ENCODE measurements at regions not wholly inside any gene's neighbourhood (a gene's known extent, or its start where the extent isn't known, plus 50 kb on each side); places are given as distances from the start of the nearest gene placed in this dataset.
A peak's percentile ranks its signal among the peaks of the same experiment; 100 is the strongest.
"Not testable (repeated sequence)": the region's sequence is repeated elsewhere in the genome, so short reads cannot be mapped to it uniquely, and the experiment has no call there.

DNA sequence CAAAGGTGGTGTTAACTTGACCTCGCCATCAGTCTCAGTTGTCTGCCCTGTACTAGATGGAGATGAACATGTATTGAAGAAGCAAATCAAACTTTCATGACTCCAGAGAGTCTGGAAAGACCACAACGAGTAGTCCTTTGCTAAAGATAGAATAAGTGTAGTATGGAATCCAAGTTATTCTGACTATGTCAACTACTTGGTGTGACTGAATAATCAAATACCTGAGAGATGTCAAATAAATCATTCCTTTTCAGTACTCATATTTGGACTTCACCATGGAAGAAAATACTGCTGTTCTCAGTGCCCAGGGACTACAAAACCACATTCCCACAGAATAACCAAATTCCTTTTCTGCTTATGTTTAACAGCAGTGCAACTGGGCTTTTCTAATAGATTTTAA lies 161.2 kb upstream of the SPRY1 start:
- TF ChIP-seq, protein P1, sequence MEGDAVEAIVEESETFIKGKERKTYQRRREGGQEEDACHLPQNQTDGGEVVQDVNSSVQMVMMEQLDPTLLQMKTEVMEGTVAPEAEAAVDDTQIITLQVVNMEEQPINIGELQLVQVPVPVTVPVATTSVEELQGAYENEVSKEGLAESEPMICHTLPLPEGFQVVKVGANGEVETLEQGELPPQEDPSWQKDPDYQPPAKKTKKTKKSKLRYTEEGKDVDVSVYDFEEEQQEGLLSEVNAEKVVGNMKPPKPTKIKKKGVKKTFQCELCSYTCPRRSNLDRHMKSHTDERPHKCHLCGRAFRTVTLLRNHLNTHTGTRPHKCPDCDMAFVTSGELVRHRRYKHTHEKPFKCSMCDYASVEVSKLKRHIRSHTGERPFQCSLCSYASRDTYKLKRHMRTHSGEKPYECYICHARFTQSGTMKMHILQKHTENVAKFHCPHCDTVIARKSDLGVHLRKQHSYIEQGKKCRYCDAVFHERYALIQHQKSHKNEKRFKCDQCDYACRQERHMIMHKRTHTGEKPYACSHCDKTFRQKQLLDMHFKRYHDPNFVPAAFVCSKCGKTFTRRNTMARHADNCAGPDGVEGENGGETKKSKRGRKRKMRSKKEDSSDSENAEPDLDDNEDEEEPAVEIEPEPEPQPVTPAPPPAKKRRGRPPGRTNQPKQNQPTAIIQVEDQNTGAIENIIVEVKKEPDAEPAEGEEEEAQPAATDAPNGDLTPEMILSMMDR (IDR thresholded peaks at IDR 0.05; ENCODE audit: low read depth, low read length), result no peak
- Histone ChIP-seq H3K27me3 (no peaks in the 10 kb centered on the region), H3K36me3 (no peaks in the 10 kb centered on the region), H3K4me1 (ENCODE audit: low read depth) (peaks cover 24% of the 10 kb centered on the region), H3K4me3 (no peak overlapping the region), H3K9me3 (ENCODE audit: low read depth) (no peaks in the 10 kb centered on the region), H3K27ac (peak overlapping the region; percentile 37)
- peak in 1 of 2 donors; percentile 18 for DNase-seq (ENCODE audit: low read depth in 1 of 2, low spot score in 1 of 2)

- Histone ChIP-seq H3K4me1 (ENCODE audit: low read depth) (peaks cover 24% of the 10 kb centered on the region), H3K4me3 (no peak overlapping the region), H3K36me3 (no peaks in the 10 kb centered on the region), H3K9me3 (ENCODE audit: low read depth) (no peaks in the 10 kb centered on the region), H3K27me3 (no peaks in the 10 kb centered on the region), H3K27ac (no peak overlapping the region)
- TF ChIP-seq, protein P1 (IDR thresholded peaks at IDR 0.05; ENCODE audit: low read depth, low read length), result no peak
- DNase-seq (ENCODE audit: low read depth in 1 of 2, low spot score in 1 of 2), result no peak
Measured at GRCh38 chr4:123236606-123237005, 160.0 kb upstream of the SPRY1 start.

DNA sequence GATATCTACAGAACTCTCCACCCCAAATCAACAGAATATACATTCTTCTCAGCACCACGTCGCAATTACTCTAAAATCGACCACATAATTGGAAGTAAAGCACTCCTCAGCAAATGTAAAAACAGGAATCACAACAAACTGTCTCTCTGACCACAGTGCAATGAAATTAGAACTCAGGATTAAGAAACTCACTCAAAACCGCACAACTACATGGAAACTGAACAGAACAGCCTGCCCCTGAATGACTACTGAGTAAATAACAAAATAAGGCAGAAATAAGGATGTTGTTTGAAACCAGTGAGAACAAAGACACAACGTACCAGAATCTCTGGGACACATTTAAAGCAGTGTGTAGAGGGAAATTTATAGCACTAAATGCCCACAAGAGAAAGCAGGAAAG lies 156.3 kb upstream of the SPRY1 start:
- not testable (repeated sequence) for H3K9me3 ChIP-seq (ENCODE audit: low read depth); H3K4me3 ChIP-seq; H3K27ac ChIP-seq; H3K36me3 ChIP-seq; DNase-seq (ENCODE audit: low read depth in 1 of 2, low spot score in 1 of 2); H3K4me1 ChIP-seq (ENCODE audit: low read depth); H3K27me3 ChIP-seq

DNA sequence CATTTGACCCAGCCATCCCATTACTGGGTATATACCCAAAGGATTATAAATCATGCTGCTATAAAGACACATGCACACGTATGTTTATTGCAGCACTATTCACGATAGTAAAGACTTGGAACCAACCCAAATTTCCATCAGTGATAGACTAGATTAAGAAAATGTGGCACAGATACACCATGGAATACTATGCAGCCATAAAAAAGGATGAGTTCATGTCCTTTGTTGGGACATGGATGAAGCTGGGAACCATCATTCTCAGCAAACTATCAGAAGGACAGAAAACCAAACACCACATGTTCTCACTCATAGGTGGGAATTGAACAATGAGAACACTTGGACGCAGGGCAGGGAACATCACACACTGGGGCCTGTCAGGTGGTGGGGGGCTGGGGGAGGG lies 153.4 kb upstream of the SPRY1 start:
- H3K27me3 ChIP-seq; H3K27ac ChIP-seq; DNase-seq (ENCODE audit: low read depth in 1 of 2, low spot score in 1 of 2); H3K4me3 ChIP-seq; H3K9me3 ChIP-seq (ENCODE audit: low read depth); H3K4me1 ChIP-seq (ENCODE audit: low read depth); H3K36me3 ChIP-seq: not testable (repeated sequence)

- peak in 1 of 2 donors; percentile 41 for DNase-seq (ENCODE audit: low read depth in 1 of 2, low spot score in 1 of 2)
- no peak overlapping the region for H3K27ac ChIP-seq
- TF ChIP-seq, protein P1 (IDR thresholded peaks at IDR 0.05; ENCODE audit: low read depth, low read length), result peak; percentile 4
Measured at GRCh38 chr4:123244137-123244536, 152.5 kb upstream of the SPRY1 start.

DNA sequence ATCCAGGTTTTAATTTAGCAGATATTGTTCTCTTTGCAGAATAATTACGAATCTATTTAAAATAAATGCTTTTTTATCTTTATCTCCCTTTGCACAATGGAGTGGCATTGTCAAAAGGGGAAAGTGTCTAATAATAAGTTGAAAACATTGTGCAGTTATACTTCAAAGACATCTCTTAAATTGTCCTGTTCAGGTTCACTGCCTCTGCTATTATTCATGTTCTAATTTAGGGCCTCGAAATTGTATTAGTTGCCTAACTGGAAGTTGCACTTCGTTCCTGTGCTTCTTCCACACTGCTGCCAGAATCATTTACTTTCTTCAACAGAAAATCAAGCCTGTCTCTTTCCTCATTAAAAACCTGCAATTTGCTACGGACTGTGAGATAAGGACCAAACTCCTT lies 150.5 kb upstream of the SPRY1 start:
- H3K4me3 ChIP-seq, result no peak overlapping the region
- no peak for DNase-seq (ENCODE audit: low read depth in 1 of 2, low spot score in 1 of 2)
- H3K36me3 ChIP-seq, result no peaks in the 10 kb centered on the region
- H3K27me3 ChIP-seq, result no peaks in the 10 kb centered on the region
- H3K27ac ChIP-seq, result peak overlapping the region; percentile 50
- TF ChIP-seq, protein P1 (IDR thresholded peaks at IDR 0.05; ENCODE audit: low read depth, low read length), result no peak
- no peaks in the 10 kb centered on the region for H3K9me3 ChIP-seq (ENCODE audit: low read depth)
- peaks cover 15% of the 10 kb centered on the region for H3K4me1 ChIP-seq (ENCODE audit: low read depth)

More at GRCh38 chr4:123244137-123244536, 152.5 kb upstream of the SPRY1 start:
- H3K4me1 ChIP-seq (ENCODE audit: low read depth), result peaks cover 13% of the 10 kb centered on the region
- H3K36me3 ChIP-seq, result no peaks in the 10 kb centered on the region
- no peaks in the 10 kb centered on the region for H3K9me3 ChIP-seq (ENCODE audit: low read depth)
- no peaks in the 10 kb centered on the region for H3K27me3 ChIP-seq
- no peak overlapping the region for H3K4me3 ChIP-seq

DNA sequence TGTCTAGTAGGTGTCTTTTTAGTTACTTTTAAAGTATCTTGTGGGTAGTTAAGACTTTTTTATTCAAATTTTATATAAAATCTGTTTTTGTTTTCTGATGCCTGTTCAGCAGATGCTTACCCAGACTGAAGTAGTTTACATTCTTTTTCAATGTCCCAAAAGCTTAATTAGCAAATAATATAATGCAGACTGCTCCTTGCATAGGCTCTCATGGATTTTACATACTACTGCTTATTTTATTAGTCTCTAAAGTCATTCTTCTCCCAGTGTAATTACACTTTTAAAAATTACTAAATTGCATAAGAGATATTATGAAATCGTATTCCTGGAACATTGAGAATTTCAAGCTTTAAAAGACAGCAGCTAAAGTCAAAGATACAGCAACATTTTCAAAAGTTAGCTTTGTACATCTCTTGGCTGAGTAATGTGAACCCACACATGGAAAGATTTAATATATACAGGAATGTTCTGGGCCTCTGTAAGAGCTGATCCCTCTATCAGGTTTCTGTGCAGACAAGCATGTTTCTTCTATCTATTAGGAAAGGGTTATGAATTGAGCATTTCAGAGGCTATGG lies 148.4 kb upstream of the SPRY1 start:
- Histone ChIP-seq H3K27me3 (no peaks in the 10 kb centered on the region), H3K4me1 (ENCODE audit: low read depth) (peaks cover 15% of the 10 kb centered on the region), H3K27ac (no peak overlapping the region), H3K4me3 (no peak overlapping the region), H3K36me3 (no peaks in the 10 kb centered on the region), H3K9me3 (ENCODE audit: low read depth) (no peaks in the 10 kb centered on the region)
- DNase-seq (ENCODE audit: low read depth in 1 of 2, low spot score in 1 of 2), result peak in 1 of 2 donors; percentile 62
- TF ChIP-seq, protein P1 (IDR thresholded peaks at IDR 0.05; ENCODE audit: low read depth, low read length), result no peak

All from cardiac muscle cell (in vitro differentiated cells and primary cell).